Left colon (tissue), 2 donors: ENCODE measurements at regions not wholly inside any gene's neighbourhood (a gene's known extent, or its start where the extent isn't known, plus 50 kb on each side); places are given as distances from the start of the nearest gene placed in this dataset.

Experiments
- ATAC-seq: fragments of 200-7000 bp; cut with Tn5 transposase; one replicate; pipeline ENCODE4 v1.9.1; 2020; ENCODE audit warnings: mild to moderate bottlenecking, moderate library complexity
- DNase-seq, 2 donors: peaks; one replicate each; pipeline ENCODE4 v3.0.0-alpha.2; 2020
- intact Hi-C, 2 donors: fragments of 100-400 bp; cut with DNase I in 1 of 2; cut with micrococcal nuclease in 1 of 2; formaldehyde crosslinking; loops; one replicate each; pipeline versions ENCODE4 v1.11.2 to v1.14.0; 2022; cut with DNase I, micrococcal nuclease
- donor health status: DM: no; HTN: no; CAD: no.
- donor health status: DM: yes; HTN: yes; CAD: no.

- no peak for DNase-seq
- intact Hi-C loops: no loop called here
- no peak for ATAC-seq
Measured at GRCh38 chr10:84762754-84763394, 434.5 kb downstream of the CCSER2 start.

GRCh38 chr10:84763965-84764364 is 435.6 kb downstream of the CCSER2 start:
- no peak for DNase-seq
- no peak for ATAC-seq
- intact Hi-C loops: no loop called here

GRCh38 chr10:84765086-84765485 is 436.7 kb downstream of the CCSER2 start:
- intact Hi-C loops: no loop called here
- ATAC-seq: no peak
- no peak for DNase-seq

- ATAC-seq (peak; percentile 65), DNase-seq (no peak)
- intact Hi-C loops: no loop called here
Measured at GRCh38 chr10:84765656-84766055, 437.3 kb downstream of the CCSER2 start.

GRCh38 chr10:84766923-84767322 is 438.5 kb downstream of the CCSER2 start:
- ATAC-seq (no peak), DNase-seq (no peak)
- intact Hi-C loops: no loop called here

- ATAC-seq: no peak
- intact Hi-C loops: no loop called here
- DNase-seq: no peak
Measured at GRCh38 chr10:84768132-84768531, 439.7 kb downstream of the CCSER2 start.

GRCh38 chr10:84770824-84771223 is 442.4 kb downstream of the CCSER2 start:
- intact Hi-C loops: no loop called here
- no peak for DNase-seq

GRCh38 chr10:84783386-84783785 is 455.0 kb downstream of the CCSER2 start:
- peak; percentile 73 for ATAC-seq
- intact Hi-C loops: no loop called here
- DNase-seq: peak in 1 of 2 donors; percentile 24

More at GRCh38 chr10:84770824-84771223, 442.4 kb downstream of the CCSER2 start:
- no peak for ATAC-seq

GRCh38 chr10:84783909-84784308 is 455.5 kb downstream of the CCSER2 start:
- no peak for DNase-seq
- intact Hi-C loops: no loop called here

GRCh38 chr10:84784749-84785148 is 456.4 kb downstream of the CCSER2 start:
- no peak for ATAC-seq
- DNase-seq: no peak
- intact Hi-C loops: no loop called here

More at GRCh38 chr10:84783909-84784308, 455.5 kb downstream of the CCSER2 start:
- ATAC-seq: no peak

- intact Hi-C loops: no loop called here
- DNase-seq (no peak), ATAC-seq (no peak)
Measured at GRCh38 chr10:84789026-84789425, 460.6 kb downstream of the CCSER2 start.

- ATAC-seq: no peak
- no peak for DNase-seq
- intact Hi-C loops: no loop called here
Measured at GRCh38 chr10:84798312-84798711, 469.9 kb downstream of the CCSER2 start.

GRCh38 chr10:84801156-84801555 is 472.8 kb downstream of the CCSER2 start:
- no peak for ATAC-seq
- intact Hi-C loops: no loop called here
- DNase-seq: no peak

- no peak for DNase-seq
- ATAC-seq: no peak
- intact Hi-C loops: no loop called here
Measured at GRCh38 chr10:84801916-84802315, 473.5 kb downstream of the CCSER2 start.

- no peak for ATAC-seq
- intact Hi-C loops: no loop called here
- no peak for DNase-seq
Measured at GRCh38 chr10:84805149-84805548, 476.8 kb downstream of the CCSER2 start.

GRCh38 chr10:84811113-84811512 is 482.7 kb downstream of the CCSER2 start:
- ATAC-seq: no peak
- intact Hi-C loops: no loop called here
- DNase-seq: no peak

- intact Hi-C loops: no loop called here
- no peak for DNase-seq
- no peak for ATAC-seq
Measured at GRCh38 chr10:84818961-84819360, 490.6 kb downstream of the CCSER2 start.

GRCh38 chr10:84820120-84820519 is 491.7 kb downstream of the CCSER2 start:
- intact Hi-C loops: no loop called here
- DNase-seq (no peak), ATAC-seq (no peak)

GRCh38 chr10:84820596-84820995 is 492.2 kb downstream of the CCSER2 start:
- intact Hi-C loops: no loop called here
- DNase-seq (no peak), ATAC-seq (no peak)

GRCh38 chr10:84822931-84823630 is 494.7 kb downstream of the CCSER2 start:
- ATAC-seq: no peak
- intact Hi-C loops: no loop called here

GRCh38 chr10:84824525-84824924 is 496.1 kb downstream of the CCSER2 start:
- intact Hi-C loops: no loop called here
- ATAC-seq (no peak), DNase-seq (no peak)

More at GRCh38 chr10:84822931-84823630, 494.7 kb downstream of the CCSER2 start:
- no peak for DNase-seq
